GM21390 (cell line): ENCODE measurements at regions not wholly inside any gene's neighbourhood (a gene's known extent, or its start where the extent isn't known, plus 50 kb on each side); places are given as distances from the start of the nearest gene placed in this dataset.
"Not testable (repeated sequence)": the region's sequence is repeated elsewhere in the genome, so short reads cannot be mapped to it uniquely, and the experiment has no call there.

ENCODE experiments used
- ATAC-seq: cut with Tn5 transposase; IDR thresholded peaks from one replicate; pipeline ENCODE4 v1.9.1; 2021; ENCODE audit not compliant: unreplicated experiment

GRCh38 chr1:61581251-61581650 is 143.7 kb downstream of the TM2D1 start:
- no peak for ATAC-seq

- no peak for ATAC-seq
Measured at GRCh38 chr1:61580417-61580816, 144.5 kb downstream of the TM2D1 start.

DNA sequence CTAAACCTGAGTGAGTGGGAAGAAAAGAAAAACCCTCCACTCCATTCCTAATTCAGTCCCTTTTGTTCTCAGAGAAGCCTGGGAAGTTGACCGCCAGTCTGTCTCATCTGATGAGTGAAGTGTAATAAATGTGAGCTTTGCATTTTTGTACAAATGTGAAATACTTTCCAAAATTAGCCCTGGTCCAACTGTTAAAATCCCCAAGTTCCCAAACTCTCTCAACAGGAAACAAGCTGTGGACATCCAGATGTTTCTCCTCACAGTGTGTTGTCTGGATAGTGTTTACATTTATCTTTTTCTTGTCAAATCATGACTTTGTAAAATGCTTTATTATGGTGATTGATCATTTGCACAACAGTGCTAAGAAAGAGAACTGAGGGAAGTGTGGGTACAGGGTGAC is 145.1 kb downstream of the TM2D1 start:
- no peak for ATAC-seq

- no peak for ATAC-seq
Measured at GRCh38 chr1:61572046-61572445, 152.9 kb downstream of the TM2D1 start.

- no peak for ATAC-seq
Measured at GRCh38 chr1:61570191-61570590, 154.8 kb downstream of the TM2D1 start.

GRCh38 chr1:61569303-61569621 is 155.7 kb downstream of the TM2D1 start:
- no peak for ATAC-seq

DNA sequence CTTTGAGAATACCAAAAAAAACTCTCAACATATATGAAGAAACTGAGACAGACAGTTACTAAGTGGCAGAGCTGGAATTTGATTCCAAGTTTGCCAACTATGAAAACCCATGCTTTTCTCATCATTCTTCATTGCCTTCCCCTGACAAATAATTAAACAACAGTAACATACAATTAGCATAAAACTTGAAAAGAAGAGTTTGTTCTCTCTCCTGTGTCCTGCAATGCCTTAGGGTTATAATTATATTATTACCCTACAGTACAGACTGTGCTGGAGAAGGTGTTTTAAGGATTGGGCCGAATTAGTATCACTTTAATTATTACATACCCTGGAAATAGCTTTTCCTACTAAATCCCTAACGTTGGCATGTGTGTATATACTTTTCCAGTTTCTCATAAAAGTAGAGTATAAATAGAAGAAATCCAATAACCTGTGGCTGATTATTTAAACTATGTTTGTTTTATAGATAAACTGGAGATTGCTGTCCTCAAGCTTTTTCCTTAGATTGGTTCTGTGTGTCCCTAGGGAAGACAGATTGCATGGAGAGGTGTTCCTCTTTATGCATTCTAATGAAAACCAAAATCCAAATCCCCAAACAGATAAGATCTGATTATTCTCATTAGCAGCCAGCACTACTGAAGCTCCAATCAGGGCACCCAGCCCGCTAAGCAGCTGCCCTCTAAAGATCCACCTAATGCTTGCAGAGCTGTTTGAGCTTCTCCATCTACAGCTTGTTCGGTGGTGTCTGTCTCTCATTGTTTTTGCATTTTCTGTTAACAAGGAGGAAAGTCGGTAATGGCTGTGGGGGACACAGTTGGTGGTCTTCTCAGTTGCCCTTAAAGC is 156.3 kb downstream of the TM2D1 start:
- no peak for ATAC-seq

- ATAC-seq = no peak
Measured at GRCh38 chr1:61566177-61566576, 158.8 kb downstream of the TM2D1 start.

DNA sequence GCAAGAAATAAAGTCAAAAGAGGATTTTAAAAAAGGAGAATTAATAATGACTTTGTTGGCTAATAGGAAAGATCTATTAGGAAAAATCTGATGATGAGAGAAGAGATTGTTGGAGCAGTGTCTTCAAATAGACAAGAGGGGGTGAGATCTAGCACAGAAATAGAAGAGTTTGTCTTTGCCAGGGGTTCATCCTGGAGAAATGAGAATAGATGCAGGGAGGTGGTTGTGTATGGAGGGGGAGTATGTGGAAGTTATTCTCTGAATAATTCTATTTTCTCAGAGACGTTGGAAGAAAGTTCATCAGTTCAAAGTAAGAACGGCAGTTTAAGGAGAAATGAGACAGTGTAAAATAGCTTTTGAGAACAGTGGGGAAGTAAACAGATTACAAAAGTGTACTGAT is 161.3 kb downstream of the TM2D1 start:
- ATAC-seq = no peak

GRCh38 chr1:61561666-61562065 is 163.3 kb downstream of the TM2D1 start:
- no peak for ATAC-seq

DNA sequence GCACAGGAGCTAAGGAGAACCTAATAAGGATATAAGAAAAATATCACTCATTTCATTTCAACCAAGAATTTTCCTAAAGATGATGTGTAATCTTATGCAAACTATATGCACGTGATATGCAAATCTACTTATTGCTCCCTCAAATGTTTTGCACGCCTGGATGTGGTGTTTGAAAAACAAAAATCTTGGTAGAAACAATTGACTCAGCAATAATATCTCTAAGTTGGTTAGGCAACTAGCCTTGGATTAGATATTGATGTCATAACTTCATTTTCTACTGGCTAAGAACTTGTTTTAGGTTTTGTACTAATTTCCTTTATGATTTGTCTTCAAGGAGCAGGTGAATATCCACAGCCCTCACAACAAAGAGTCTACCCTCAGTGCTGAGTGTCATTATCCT is 164.6 kb downstream of the TM2D1 start:
- ATAC-seq = no peak

GRCh38 chr1:61556631-61557030 is 168.3 kb downstream of the TM2D1 start:
- no peak for ATAC-seq

- ATAC-seq = no peak
Measured at GRCh38 chr1:61552630-61553305, 172.2 kb downstream of the TM2D1 start.

DNA sequence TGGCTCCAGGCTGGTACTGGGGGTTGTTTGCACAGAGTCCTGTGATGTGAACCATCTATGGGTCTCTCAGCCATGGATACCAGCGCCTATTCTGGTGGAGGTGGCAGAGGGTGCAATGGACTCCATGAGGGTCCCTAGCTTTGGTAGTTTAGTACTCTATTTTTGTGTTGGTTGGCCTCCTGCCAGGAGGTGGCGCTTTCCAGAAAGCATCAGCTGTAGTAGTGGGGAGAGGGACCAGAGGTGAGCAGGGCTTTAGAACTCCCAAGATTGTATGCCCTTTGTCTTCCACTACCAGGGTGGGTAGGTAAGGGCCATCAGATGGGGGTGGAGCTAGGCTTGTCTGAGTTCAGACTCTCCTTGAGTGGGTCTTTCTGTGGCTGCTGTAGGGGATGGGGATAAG is 177.6 kb downstream of the TM2D1 start:
- ATAC-seq = not testable (repeated sequence)

- ATAC-seq = not testable (repeated sequence)
Measured at GRCh38 chr1:61544870-61545269, 180.1 kb downstream of the TM2D1 start.

DNA sequence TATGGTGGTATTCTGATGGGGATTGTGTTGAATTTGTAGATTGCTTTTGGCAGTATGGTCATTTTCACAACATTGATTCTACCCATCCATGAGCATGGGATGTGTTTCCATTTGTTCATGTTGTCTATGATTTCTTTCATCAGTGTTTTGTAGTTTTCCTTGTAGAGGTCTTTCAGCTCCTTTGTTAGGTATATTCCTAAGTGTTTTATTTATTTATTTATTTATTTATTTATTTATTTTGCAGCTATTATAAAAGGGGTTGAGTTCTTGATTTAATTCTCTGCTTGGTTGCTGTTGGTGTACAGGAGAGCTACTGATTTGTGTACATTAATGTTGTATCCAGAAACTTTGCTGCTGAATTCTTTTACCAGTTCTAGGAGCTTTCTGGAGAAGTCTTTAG is 181.4 kb downstream of the TM2D1 start:
- ATAC-seq = not testable (repeated sequence)

- ATAC-seq = no peak
Measured at GRCh38 chr1:61539720-61540462, 185.1 kb downstream of the TM2D1 start.

DNA sequence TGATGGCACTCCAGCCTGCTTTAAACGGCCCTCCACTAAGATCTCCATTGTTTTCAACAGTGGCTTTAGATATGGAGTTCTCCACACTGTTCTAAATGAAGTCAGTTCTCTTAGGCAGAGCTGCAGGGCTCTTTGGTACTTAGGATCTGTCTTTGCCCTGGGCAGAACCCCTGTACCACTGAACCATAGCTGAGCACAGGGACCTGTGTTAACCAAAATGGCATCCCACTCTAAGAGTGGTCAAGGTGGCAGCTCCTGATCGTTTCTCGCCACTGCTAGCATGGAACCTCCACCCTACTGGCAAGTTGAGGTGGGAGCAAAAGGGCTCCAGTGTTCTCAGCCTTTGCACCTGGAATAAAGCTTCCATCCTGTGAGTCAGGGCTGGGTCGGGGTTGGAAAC is 186.7 kb downstream of the TM2D1 start:
- ATAC-seq = no peak

DNA sequence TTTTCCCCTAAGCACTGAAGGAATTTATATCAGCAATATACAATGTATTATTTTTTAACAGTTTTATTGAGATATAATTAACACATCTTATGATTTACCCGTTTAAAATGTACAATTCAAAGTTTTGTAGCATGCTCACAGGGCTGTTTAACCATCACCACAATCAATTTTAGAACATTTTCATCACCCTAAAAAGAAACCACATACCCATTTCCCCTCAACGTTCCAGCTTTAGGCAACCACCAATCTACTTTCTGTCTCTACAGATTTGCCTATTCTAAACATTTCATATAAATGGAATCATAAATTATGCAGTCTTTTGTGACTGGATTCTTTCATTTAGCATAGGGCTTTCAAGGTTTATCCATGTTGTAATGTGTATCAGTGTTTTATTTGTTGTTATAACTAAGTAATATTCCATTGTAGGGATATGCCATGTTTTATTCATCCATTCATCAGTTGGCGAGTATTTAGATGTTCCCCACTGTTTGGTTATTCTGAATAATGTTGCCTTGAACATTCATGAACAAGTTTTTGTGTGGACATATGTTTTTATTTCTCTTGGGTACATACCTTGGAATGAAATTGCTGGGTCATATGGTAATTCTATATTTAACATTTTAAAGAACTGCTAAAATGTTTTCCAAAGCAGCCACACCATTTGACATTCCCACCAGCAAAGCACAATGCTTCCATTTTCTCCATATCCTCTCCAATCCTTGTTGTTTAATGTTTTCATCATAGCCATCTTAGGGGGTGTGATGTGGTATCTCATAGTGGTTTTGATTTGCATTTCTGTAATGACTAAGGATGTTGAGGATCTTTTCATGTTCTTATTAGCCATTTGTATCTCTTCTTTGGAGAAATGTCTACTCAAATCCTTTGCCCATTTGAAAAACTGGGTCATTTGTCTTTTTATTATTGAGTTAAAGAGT is 188.5 kb downstream of the TM2D1 start:
- no peak for ATAC-seq

DNA sequence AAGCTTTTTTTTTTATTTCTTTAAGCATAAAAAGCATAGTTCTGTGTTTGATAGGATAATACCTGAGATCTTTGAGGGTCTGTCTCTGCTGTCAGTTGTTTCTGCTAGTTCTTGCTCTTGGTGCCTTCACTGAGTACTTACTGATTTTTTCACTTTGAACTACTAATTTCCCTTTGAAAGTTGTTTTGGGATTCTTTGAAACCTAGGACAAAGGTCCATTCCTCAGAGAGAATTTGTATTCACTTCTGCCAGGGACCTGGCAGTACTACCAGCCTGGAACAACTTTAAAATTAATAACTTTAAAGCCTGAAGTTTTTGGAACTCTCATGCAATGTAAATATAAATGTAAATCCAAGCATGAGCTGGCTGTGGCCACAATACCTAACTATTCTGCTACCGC is 190.1 kb downstream of the TM2D1 start:
- ATAC-seq = no peak

DNA sequence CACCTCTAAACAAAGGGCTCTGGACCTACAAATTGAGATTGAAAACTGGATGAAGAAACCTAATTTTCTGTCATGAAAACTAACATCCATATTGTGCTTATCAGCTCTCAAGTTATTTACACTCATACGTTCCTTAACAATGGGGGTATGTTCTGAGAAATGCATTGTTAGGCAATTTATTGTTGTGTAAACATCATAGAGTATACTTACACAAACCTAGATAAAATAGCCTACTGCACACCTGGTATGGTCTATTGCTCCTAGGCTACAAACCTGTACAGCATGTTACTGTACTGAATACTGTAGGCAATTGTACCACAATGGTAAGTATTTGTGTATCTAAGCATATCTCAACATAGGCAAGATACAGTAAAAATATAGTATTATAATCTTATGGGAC is 191.4 kb downstream of the TM2D1 start:
- ATAC-seq = no peak
